ENCODE measurements at regions not wholly inside any gene's neighbourhood (a gene's known extent, or its start where the extent isn't known, plus 50 kb on each side); places are given as distances from the start of the nearest gene placed in this dataset.

DNA sequence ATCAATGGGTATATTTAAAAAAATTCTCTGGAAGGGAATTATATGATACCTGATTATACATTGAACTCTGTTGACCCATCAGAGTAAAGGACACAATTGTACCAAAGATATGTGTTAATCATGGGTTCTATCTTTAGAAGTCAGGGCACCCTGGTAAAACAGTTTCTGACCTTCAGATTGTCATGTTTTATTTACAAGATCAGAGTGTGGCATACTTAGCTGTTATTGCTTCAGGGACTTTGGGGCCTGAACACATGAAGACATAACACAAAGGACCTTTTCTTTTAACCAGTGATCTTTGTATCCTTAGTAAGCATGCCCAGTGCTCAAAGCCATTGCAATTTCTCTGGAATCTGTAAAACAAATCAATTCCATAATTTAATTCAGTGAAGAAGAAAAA, 204.8 kb upstream of the RPS6KA3 start:
- DNase-seq (ENCODE audit: low read depth), result no peak
- TF ChIP-seq, protein P1, sequence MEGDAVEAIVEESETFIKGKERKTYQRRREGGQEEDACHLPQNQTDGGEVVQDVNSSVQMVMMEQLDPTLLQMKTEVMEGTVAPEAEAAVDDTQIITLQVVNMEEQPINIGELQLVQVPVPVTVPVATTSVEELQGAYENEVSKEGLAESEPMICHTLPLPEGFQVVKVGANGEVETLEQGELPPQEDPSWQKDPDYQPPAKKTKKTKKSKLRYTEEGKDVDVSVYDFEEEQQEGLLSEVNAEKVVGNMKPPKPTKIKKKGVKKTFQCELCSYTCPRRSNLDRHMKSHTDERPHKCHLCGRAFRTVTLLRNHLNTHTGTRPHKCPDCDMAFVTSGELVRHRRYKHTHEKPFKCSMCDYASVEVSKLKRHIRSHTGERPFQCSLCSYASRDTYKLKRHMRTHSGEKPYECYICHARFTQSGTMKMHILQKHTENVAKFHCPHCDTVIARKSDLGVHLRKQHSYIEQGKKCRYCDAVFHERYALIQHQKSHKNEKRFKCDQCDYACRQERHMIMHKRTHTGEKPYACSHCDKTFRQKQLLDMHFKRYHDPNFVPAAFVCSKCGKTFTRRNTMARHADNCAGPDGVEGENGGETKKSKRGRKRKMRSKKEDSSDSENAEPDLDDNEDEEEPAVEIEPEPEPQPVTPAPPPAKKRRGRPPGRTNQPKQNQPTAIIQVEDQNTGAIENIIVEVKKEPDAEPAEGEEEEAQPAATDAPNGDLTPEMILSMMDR (IDR thresholded peaks at IDR 0.05; ENCODE audit: insufficient read depth, low read length, poor library complexity, severe bottlenecking), result no peak
- Histone ChIP-seq H3K36me3 (ENCODE audit: control insufficient read depth, insufficient read depth, low read length) (no peaks in the 10 kb centered on the region), H3K27me3 (ENCODE audit: control insufficient read depth, insufficient read depth, low read length) (no peaks in the 10 kb centered on the region), H3K4me3 (ENCODE audit: low read depth, low read length) (no peak overlapping the region)

DNA sequence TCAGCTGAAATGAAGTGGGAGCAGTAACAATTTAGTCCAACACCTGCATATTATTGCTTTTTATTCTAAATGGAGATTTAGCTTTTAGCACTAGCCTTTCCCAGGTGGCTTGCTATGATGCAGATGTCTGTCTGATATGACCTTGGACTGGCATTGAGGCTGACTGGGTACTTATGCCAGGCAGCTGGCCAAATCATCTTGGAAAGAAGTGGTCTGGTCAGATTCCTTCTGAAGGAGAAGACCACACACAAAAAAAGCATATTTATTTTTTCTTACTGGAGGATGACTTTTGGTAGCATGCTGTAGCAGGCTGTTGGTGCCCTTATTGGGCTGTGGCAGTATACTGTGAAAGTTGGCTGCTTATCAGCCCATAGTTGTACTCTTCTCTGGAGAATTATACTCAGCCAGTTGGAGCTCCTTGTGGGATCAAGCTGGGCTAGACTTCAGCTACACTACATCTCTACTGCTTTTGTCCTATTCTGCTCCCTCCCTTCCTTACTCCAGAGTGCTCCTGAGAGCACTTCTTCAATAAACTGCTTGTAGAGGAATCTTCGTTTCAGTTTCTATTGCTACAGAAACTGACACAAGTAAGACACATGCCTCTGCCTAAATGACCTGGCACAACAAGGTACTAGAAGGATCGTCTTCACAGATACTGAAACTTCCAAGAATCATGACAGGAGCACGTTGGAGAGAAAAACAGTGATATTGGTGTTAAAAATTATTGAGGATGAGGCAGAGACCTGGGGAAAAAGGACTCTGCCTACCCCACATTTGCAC, 196.8 kb upstream of the RPS6KA3 start:
- Histone ChIP-seq H3K36me3 (ENCODE audit: control insufficient read depth, insufficient read depth, low read length) (no peaks in the 10 kb centered on the region), H3K4me3 (ENCODE audit: low read depth, low read length) (no peak overlapping the region), H3K27me3 (ENCODE audit: control insufficient read depth, insufficient read depth, low read length) (no peaks in the 10 kb centered on the region)
- TF ChIP-seq, protein P1 (IDR thresholded peaks at IDR 0.05; ENCODE audit: insufficient read depth, low read length, poor library complexity, severe bottlenecking), result no peak
- DNase-seq (ENCODE audit: low read depth), result no peak

- no peaks in the 10 kb centered on the region for H3K36me3 ChIP-seq (ENCODE audit: control insufficient read depth, insufficient read depth, low read length)
- no peaks in the 10 kb centered on the region for H3K27me3 ChIP-seq (ENCODE audit: control insufficient read depth, insufficient read depth, low read length)
- TF ChIP-seq, protein P1 (IDR thresholded peaks at IDR 0.05; ENCODE audit: insufficient read depth, low read length, poor library complexity, severe bottlenecking), result no peak
- H3K4me3 ChIP-seq (ENCODE audit: low read depth, low read length), result no peak overlapping the region
- DNase-seq (ENCODE audit: low read depth), result peak; percentile 73
These were observed 194.9 kb upstream of the RPS6KA3 start for GRCh38 chrX:20461576-20461975.

- Histone ChIP-seq H3K36me3 (ENCODE audit: control insufficient read depth, insufficient read depth, low read length) (no peaks in the 10 kb centered on the region), H3K4me3 (ENCODE audit: low read depth, low read length) (no peak overlapping the region), H3K27me3 (ENCODE audit: control insufficient read depth, insufficient read depth, low read length) (no peaks in the 10 kb centered on the region)
- no peak for DNase-seq (ENCODE audit: low read depth)
- TF ChIP-seq, protein P1 (IDR thresholded peaks at IDR 0.05; ENCODE audit: insufficient read depth, low read length, poor library complexity, severe bottlenecking), result no peak
These were observed 194.3 kb upstream of the RPS6KA3 start for GRCh38 chrX:20461002-20461401.

GRCh38 chrX:20459410-20460350, 193.0 kb upstream of the RPS6KA3 start:
- no peak for DNase-seq (ENCODE audit: low read depth)
- no peaks in the 10 kb centered on the region for H3K27me3 ChIP-seq (ENCODE audit: control insufficient read depth, insufficient read depth, low read length)
- H3K36me3 ChIP-seq (ENCODE audit: control insufficient read depth, insufficient read depth, low read length), result no peaks in the 10 kb centered on the region
- TF ChIP-seq, protein P1 (IDR thresholded peaks at IDR 0.05; ENCODE audit: insufficient read depth, low read length, poor library complexity, severe bottlenecking), result no peak
- H3K4me3 ChIP-seq (ENCODE audit: low read depth, low read length), result no peak overlapping the region

All from kidney epithelial cell (primary cell).